GM21529 (cell line): ENCODE measurements at regions not wholly inside any gene's neighbourhood (a gene's known extent, or its start where the extent isn't known, plus 50 kb on each side); places are given as distances from the start of the nearest gene placed in this dataset.

ENCODE experiments used
- ATAC-seq: cut with Tn5 transposase; IDR thresholded peaks from one replicate; pipeline ENCODE4 v1.9.1; 2021; ENCODE audit not compliant: unreplicated experiment

- no peak for ATAC-seq
Observed at GRCh38 chr6:105797286-105797979, 288.7 kb upstream of the PRDM1 start.

GRCh38 chr6:105795913-105796517 lies 290.1 kb upstream of the PRDM1 start:
- ATAC-seq: no peak

GRCh38 chr6:105795366-105795765 lies 290.8 kb upstream of the PRDM1 start:
- no peak for ATAC-seq

GRCh38 chr6:105794870-105795269 lies 291.3 kb upstream of the PRDM1 start:
- ATAC-seq: no peak

- ATAC-seq: no peak
Observed at GRCh38 chr6:105794239-105794638, 291.9 kb upstream of the PRDM1 start.

GRCh38 chr6:105793130-105793529 lies 293.0 kb upstream of the PRDM1 start:
- ATAC-seq: peak; percentile 42

GRCh38 chr6:105791583-105792318 lies 294.4 kb upstream of the PRDM1 start:
- ATAC-seq: peak; percentile 57

- ATAC-seq: no peak
Observed at GRCh38 chr6:105791179-105791578, 295.0 kb upstream of the PRDM1 start.

- ATAC-seq: no peak
Observed at GRCh38 chr6:105790635-105791034, 295.5 kb upstream of the PRDM1 start.

- no peak for ATAC-seq
Observed at GRCh38 chr6:105789935-105790334, 296.2 kb upstream of the PRDM1 start.

GRCh38 chr6:105787747-105788146 lies 298.4 kb upstream of the PRDM1 start:
- ATAC-seq: no peak

- peak; percentile 67 for ATAC-seq
Observed at GRCh38 chr6:105786890-105787655, 299.1 kb upstream of the PRDM1 start.

GRCh38 chr6:105786449-105786848 lies 299.7 kb upstream of the PRDM1 start:
- no peak for ATAC-seq

- ATAC-seq: no peak
Observed at GRCh38 chr6:105785066-105785811, 300.9 kb upstream of the PRDM1 start.

GRCh38 chr6:105784179-105784578 lies 302.0 kb upstream of the PRDM1 start:
- ATAC-seq: no peak

- no peak for ATAC-seq
Observed at GRCh38 chr6:105783333-105783935, 302.7 kb upstream of the PRDM1 start.

GRCh38 chr6:105781915-105782314 lies 304.2 kb upstream of the PRDM1 start:
- no peak for ATAC-seq

- ATAC-seq: no peak
Observed at GRCh38 chr6:105781248-105781647, 304.9 kb upstream of the PRDM1 start.

- ATAC-seq: peak; percentile 63
Observed at GRCh38 chr6:105780146-105780860, 305.8 kb upstream of the PRDM1 start.

- ATAC-seq: no peak
Observed at GRCh38 chr6:105779110-105779509, 307.0 kb upstream of the PRDM1 start.
